Smooth muscle cell (in vitro differentiated cells): ENCODE measurements at regions not wholly inside any gene's neighbourhood (a gene's known extent, or its start where the extent isn't known, plus 50 kb on each side); places are given as distances from the start of the nearest gene placed in this dataset.

Experiments used
- DNase-seq: peaks from one replicate; lab custom pipeline; 2025; ENCODE audit not compliant: unreplicated experiment; lab: John Stamatoyannopoulos, UW
- H2AFZ ChIP-seq: fragments of 200-600 bp; sonication (generic); 2 replicates; pipeline ENCODE4 v1.6.0; 2016; ENCODE audit warnings: antibody characterized with exemption, low read depth, mild to moderate bottlenecking
- H3F3A ChIP-seq: fragments of 200-600 bp; sonication (generic); 2 replicates; pipeline ENCODE4 v1.6.0; 2017; ENCODE audit warnings: antibody characterized with exemption, low read depth
- H3K27ac ChIP-seq: fragments of 200-600 bp; sonication (generic); 2 replicates; pipeline ENCODE4 v1.5.1; 2016; ENCODE audit warnings: low read depth, mild to moderate bottlenecking
- H3K27me3 ChIP-seq: fragments of 200-600 bp; sonication (generic); 2 replicates; pipeline ENCODE4 v1.6.1; 2016; ENCODE audit warnings: low read depth, mild to moderate bottlenecking
- H3K36me3 ChIP-seq: fragments of 200-600 bp; sonication (generic); 2 replicates; pipeline ENCODE4 v1.5.1; 2016; ENCODE audit warnings: low read depth
- H3K4me1 ChIP-seq: fragments of 200-600 bp; sonication (generic); 2 replicates; pipeline ENCODE4 v1.5.1; 2016; ENCODE audit warnings: low read depth
- H3K4me2 ChIP-seq: fragments of 200-600 bp; sonication (generic); 2 replicates; pipeline ENCODE4 v1.6.0; 2016; ENCODE audit warnings: mild to moderate bottlenecking
- H3K4me3 ChIP-seq: fragments of 200-600 bp; sonication (generic); 2 replicates; pipeline ENCODE4 v1.5.1; 2016; ENCODE audit warnings: mild to moderate bottlenecking
- H3K79me2 ChIP-seq: fragments of 200-600 bp; sonication (generic); 2 replicates; pipeline ENCODE4 v1.6.0; 2016; ENCODE audit warnings: low read depth, mild to moderate bottlenecking
- H3K9ac ChIP-seq: fragments of 200-600 bp; sonication (generic); 2 replicates; pipeline ENCODE4 v1.6.0; 2016; ENCODE audit warnings: low read depth
- H3K9me3 ChIP-seq: fragments of 200-600 bp; sonication (generic); replicated peaks from 2 replicates; pipeline ENCODE4 v1.5.1; 2016; ENCODE audit warnings: low read depth
- H4K20me1 ChIP-seq: fragments of 200-600 bp; sonication (generic); 2 replicates; pipeline ENCODE4 v1.6.0; 2016; ENCODE audit warnings: low read depth
- CTCF ChIP-seq: fragments of 200-600 bp; sonication (generic); IDR thresholded peaks from 2 replicates; pipeline ENCODE4 v1.5.1; 2017; ENCODE audit warnings: borderline replicate concordance, mild to moderate bottlenecking, antibody characterized with exemption; ENCODE audit not compliant: insufficient read depth, poor library complexity, severe bottlenecking
- WGBS: methylation state at CpG from one replicate; pipeline ENCODE4 v1.1.7; 2016; ENCODE audit warnings: low lambda C conversion rate; 5-methylcytosine and 5-hydroxymethylcytosine counted together

- Histone ChIP-seq H3K9ac (no peak overlapping the region), H3K27me3 (no peaks in the 10 kb centered on the region), H3K4me2 (no peak overlapping the region), H2AFZ (no peak overlapping the region), H3K36me3 (no peaks in the 10 kb centered on the region), H3K79me2 (no peaks in the 10 kb centered on the region), H3K4me3 (no peak overlapping the region), H3F3A (no peaks in the 10 kb centered on the region), H3K9me3 (no peaks in the 10 kb centered on the region), H4K20me1 (no peaks in the 10 kb centered on the region), H3K4me1 (no peaks in the 10 kb centered on the region), H3K27ac (no peak overlapping the region)
- 87% methylated on average over 3 of the region's 3 CpGs for WGBS
- no peak for DNase-seq
- TF ChIP-seq CTCF, result no peak
Measured at GRCh38 chr12:73341559-73342247, 1069.5 kb downstream of the TRHDE start.

- no peaks in the 10 kb centered on the region for H3K9me3 ChIP-seq
- H4K20me1 ChIP-seq, result no peaks in the 10 kb centered on the region
- H3K4me3 ChIP-seq, result no peak overlapping the region
- H3K27me3 ChIP-seq, result no peaks in the 10 kb centered on the region
- TF ChIP-seq CTCF, result no peak
- no peaks in the 10 kb centered on the region for H3K36me3 ChIP-seq
- H3K4me1 ChIP-seq, result no peaks in the 10 kb centered on the region
- 90% methylated on average over 3 of the region's 3 CpGs for WGBS
- no peak overlapping the region for H3K27ac ChIP-seq
- H3K9ac ChIP-seq, result no peak overlapping the region
- no peaks in the 10 kb centered on the region for H3F3A ChIP-seq
- no peak overlapping the region for H3K4me2 ChIP-seq
- no peak for DNase-seq
- no peaks in the 10 kb centered on the region for H3K79me2 ChIP-seq
- no peak overlapping the region for H2AFZ ChIP-seq
Measured at GRCh38 chr12:73342733-73343132, 1070.6 kb downstream of the TRHDE start.

GRCh38 chr12:73352826-73353225 lies 1080.7 kb downstream of the TRHDE start:
- no peaks in the 10 kb centered on the region for H3K4me1 ChIP-seq
- no peaks in the 10 kb centered on the region for H3K36me3 ChIP-seq
- no peaks in the 10 kb centered on the region for H3F3A ChIP-seq
- H3K4me3 ChIP-seq, result no peak overlapping the region
- no peak for DNase-seq
- no peak overlapping the region for H3K4me2 ChIP-seq
- no peak overlapping the region for H3K9ac ChIP-seq
- no peak overlapping the region for H2AFZ ChIP-seq
- no peaks in the 10 kb centered on the region for H4K20me1 ChIP-seq
- TF ChIP-seq CTCF, result no peak
- H3K9me3 ChIP-seq, result peaks cover 3% of the 10 kb centered on the region
- H3K27ac ChIP-seq, result no peak overlapping the region
- no peaks in the 10 kb centered on the region for H3K27me3 ChIP-seq
- no peaks in the 10 kb centered on the region for H3K79me2 ChIP-seq
- 88% methylated on average over 1 of the region's 1 CpG for WGBS

- no peak for TF ChIP-seq CTCF
- no peak overlapping the region for H3K27ac ChIP-seq
- DNase-seq, result no peak
Measured at GRCh38 chr12:73361156-73361863, 1089.1 kb downstream of the TRHDE start.

More at GRCh38 chr12:73361156-73361863, 1089.1 kb downstream of the TRHDE start:
- H3K9ac ChIP-seq, result no peak overlapping the region
- no peak overlapping the region for H3K4me3 ChIP-seq
- no peak overlapping the region for H2AFZ ChIP-seq
- H3F3A ChIP-seq, result no peaks in the 10 kb centered on the region
- H3K79me2 ChIP-seq, result no peaks in the 10 kb centered on the region
- no peaks in the 10 kb centered on the region for H4K20me1 ChIP-seq
- H3K27me3 ChIP-seq, result no peaks in the 10 kb centered on the region
- H3K36me3 ChIP-seq, result no peaks in the 10 kb centered on the region
- H3K4me2 ChIP-seq, result no peak overlapping the region
- peaks cover 3% of the 10 kb centered on the region for H3K9me3 ChIP-seq
- H3K4me1 ChIP-seq, result no peaks in the 10 kb centered on the region
